Lower lobe of right lung (tissue), 2 donors: ENCODE measurements at regions not wholly inside any gene's neighbourhood (a gene's known extent, or its start where the extent isn't known, plus 50 kb on each side); places are given as distances from the start of the nearest gene placed in this dataset.
"Not testable (repeated sequence)": the region's sequence is repeated elsewhere in the genome, so short reads cannot be mapped to it uniquely, and the experiment has no call there.

Experiments
- ATAC-seq, 2 donors: fragments of 200-7000 bp; cut with Tn5 transposase; one replicate each; pipeline ENCODE4 v1.9.1; 2020 to 2022; ENCODE audit warnings: mild to moderate bottlenecking in 2 of 2, moderate library complexity in 2 of 2
- DNase-seq: peaks from one replicate; pipeline ENCODE4 v3.0.0-alpha.2; 2020
- H3K27ac ChIP-seq: fragments of 200-600 bp; one replicate; pipeline ENCODE4 v1.8.0; 2022
- H3K27me3 ChIP-seq: fragments of 200-600 bp; one replicate; pipeline ENCODE4 v1.8.0; 2022; ENCODE audit warnings: low read depth
- H3K36me3 ChIP-seq: fragments of 200-600 bp; one replicate; pipeline ENCODE4 v1.8.0; 2022; ENCODE audit warnings: mild to moderate bottlenecking
- H3K4me1 ChIP-seq: fragments of 200-600 bp; one replicate; pipeline ENCODE4 v1.8.0; 2022
- H3K4me3 ChIP-seq: fragments of 200-600 bp; one replicate; pipeline ENCODE4 v1.8.0; 2022; ENCODE audit warnings: mild to moderate bottlenecking
- H3K9me3 ChIP-seq: fragments of 200-600 bp; one replicate; pipeline ENCODE4 v1.8.0; 2022
- CTCF ChIP-seq: fragments of 200-600 bp; IDR thresholded peaks from one replicate; pipeline ENCODE4 v1.8.0; 2022; ENCODE audit warnings: antibody characterized with exemption, mild to moderate bottlenecking
- intact Hi-C: fragments of 100-400 bp; cut with DNase I; formaldehyde crosslinking; loops from one replicate; pipeline ENCODE4 v1.11.0; 2022
- donor health status: DM: no; HTN: yes; CAD: no; lungs with severe emphysema.

DNA sequence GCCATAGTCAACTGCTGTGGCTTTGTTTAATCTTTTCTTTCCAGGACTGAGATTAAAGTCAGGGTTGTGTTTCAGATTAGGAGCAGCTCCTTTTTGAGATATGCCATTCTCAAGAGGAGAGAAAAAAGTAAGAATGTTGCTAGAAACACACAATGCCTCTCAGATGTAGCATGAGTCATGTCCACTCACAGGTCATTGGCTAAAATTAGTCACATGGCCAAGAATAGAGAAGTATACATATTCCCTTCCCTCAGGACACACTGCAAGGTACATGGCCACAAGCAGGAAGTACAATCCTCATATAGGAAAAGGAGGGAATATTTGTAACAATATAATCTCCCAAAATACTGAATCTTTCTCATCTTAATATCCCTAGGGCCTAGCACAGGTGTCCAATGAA lies 141.9 kb upstream of the PTBP2 start:
- Histone ChIP-seq H3K4me3 (no peak overlapping the region), H3K36me3 (no peaks in the 10 kb centered on the region), H3K9me3 (no peaks in the 10 kb centered on the region), H3K27ac (no peak overlapping the region), H3K27me3 (no peaks in the 10 kb centered on the region), H3K4me1 (no peaks in the 10 kb centered on the region)
- no peak for DNase-seq
- intact Hi-C loops: no loop called here
- ATAC-seq: no peak
- no peak for TF ChIP-seq CTCF

DNA sequence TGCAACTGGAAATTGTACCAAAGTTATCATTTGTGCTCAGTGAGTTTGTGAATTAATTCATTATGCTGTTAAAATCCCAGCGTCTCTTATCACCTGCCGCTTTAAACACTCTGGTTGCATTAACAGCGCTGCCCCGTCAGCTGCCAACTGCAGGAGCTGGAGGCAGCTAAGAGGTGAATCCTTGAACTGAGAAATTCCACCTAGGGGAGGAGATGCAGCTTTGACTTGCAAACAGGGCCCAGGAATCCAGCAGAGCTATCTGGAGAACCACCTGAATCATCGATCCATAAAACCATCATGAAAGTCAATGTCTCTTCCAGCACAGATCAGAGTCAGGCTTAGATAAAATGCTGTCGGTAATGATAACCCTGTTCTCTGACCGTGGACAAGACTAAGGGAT lies 140.7 kb upstream of the PTBP2 start:
- Histone ChIP-seq H3K9me3 (no peaks in the 10 kb centered on the region), H3K4me1 (no peaks in the 10 kb centered on the region), H3K27me3 (no peaks in the 10 kb centered on the region), H3K27ac (no peak overlapping the region), H3K4me3 (no peak overlapping the region), H3K36me3 (no peaks in the 10 kb centered on the region)
- ATAC-seq: no peak
- no peak for DNase-seq
- intact Hi-C loops: no loop called here
- no peak for TF ChIP-seq CTCF

DNA sequence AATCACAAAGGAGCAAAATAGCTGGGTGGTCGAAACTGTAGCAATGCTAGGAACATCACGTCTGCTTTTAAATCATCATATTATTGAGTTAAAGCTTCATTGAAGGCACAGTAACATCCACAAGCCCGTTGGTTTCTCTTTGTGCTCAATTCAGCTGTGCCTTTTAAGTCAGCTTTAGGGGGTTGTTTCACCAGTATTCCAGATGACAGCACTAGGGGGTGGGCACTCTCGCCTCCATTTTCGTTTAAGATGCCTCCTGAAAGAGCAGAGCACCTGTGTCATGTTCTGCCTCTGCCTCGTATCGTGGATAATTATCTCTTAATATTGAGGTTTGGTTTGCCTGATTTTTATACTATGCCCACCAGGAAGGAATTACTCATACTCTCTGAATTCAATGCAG lies 139.8 kb upstream of the PTBP2 start:
- no peaks in the 10 kb centered on the region for H3K9me3 ChIP-seq
- H3K36me3 ChIP-seq: no peaks in the 10 kb centered on the region
- no peak overlapping the region for H3K27ac ChIP-seq
- no peak overlapping the region for H3K4me3 ChIP-seq
- intact Hi-C loops: no loop called here
- no peak for TF ChIP-seq CTCF
- H3K4me1 ChIP-seq: no peaks in the 10 kb centered on the region
- ATAC-seq (no peak), DNase-seq (no peak)
- H3K27me3 ChIP-seq: no peaks in the 10 kb centered on the region

GRCh38 chr1:96583903-96584302 lies 137.7 kb upstream of the PTBP2 start:
- Histone ChIP-seq H3K4me1 (no peaks in the 10 kb centered on the region), H3K27me3 (no peaks in the 10 kb centered on the region), H3K36me3 (no peaks in the 10 kb centered on the region), H3K9me3 (no peaks in the 10 kb centered on the region), H3K4me3 (no peak overlapping the region), H3K27ac (no peak overlapping the region)
- no peak for TF ChIP-seq CTCF
- intact Hi-C loops: no loop called here
- DNase-seq: no peak
- ATAC-seq: no peak

GRCh38 chr1:96587222-96587621 lies 134.4 kb upstream of the PTBP2 start:
- ATAC-seq: no peak
- H3K27ac ChIP-seq: no peak overlapping the region
- no peaks in the 10 kb centered on the region for H3K9me3 ChIP-seq
- H3K27me3 ChIP-seq: no peaks in the 10 kb centered on the region
- H3K36me3 ChIP-seq: no peaks in the 10 kb centered on the region
- no peak for TF ChIP-seq CTCF
- H3K4me3 ChIP-seq: no peak overlapping the region
- intact Hi-C loops: no loop called here
- no peaks in the 10 kb centered on the region for H3K4me1 ChIP-seq
- no peak for DNase-seq

- no peak for TF ChIP-seq CTCF
- no peaks in the 10 kb centered on the region for H3K4me1 ChIP-seq
- no peaks in the 10 kb centered on the region for H3K27me3 ChIP-seq
- intact Hi-C loops: no loop called here
- DNase-seq (no peak), ATAC-seq (no peak)
- H3K27ac ChIP-seq: no peak overlapping the region
- H3K36me3 ChIP-seq: no peaks in the 10 kb centered on the region
- H3K9me3 ChIP-seq: no peaks in the 10 kb centered on the region
- no peak overlapping the region for H3K4me3 ChIP-seq
Observed at GRCh38 chr1:96588416-96588995, 133.1 kb upstream of the PTBP2 start.

DNA sequence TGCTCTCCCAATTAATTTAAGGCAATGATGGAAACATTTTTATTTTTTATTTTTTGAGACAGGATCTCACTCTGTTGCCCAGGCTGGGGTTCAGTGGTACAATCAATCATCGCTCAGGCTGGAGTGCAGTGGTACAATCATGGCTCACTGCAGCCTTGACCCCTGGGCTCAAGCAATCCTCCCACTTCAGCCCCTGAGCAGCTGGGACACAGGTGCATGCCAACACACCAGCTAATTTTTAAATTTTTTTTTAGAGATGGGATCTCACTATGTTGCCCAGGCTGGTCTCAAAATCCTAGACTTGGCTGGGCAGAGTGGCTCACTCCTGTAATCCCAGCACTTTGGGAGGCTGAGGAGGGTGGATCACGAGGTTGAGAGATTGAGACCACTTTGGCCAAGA lies 126.1 kb upstream of the PTBP2 start:
- DNase-seq, H3K36me3 ChIP-seq, ATAC-seq, H3K27ac ChIP-seq, H3K4me3 ChIP-seq, intact Hi-C loops, H3K27me3 ChIP-seq, H3K9me3 ChIP-seq, H3K4me1 ChIP-seq: not testable (repeated sequence)
